IMR-90 (cell line): ENCODE measurements at regions not wholly inside any gene's neighbourhood (a gene's known extent, or its start where the extent isn't known, plus 50 kb on each side); places are given as distances from the start of the nearest gene placed in this dataset.

Source experiments
- ATAC-seq: fragments of 200-7000 bp; cut with Tn5 transposase; 2 replicates; pipeline ENCODE4 v1.9.1; 2020; ENCODE audit warnings: low read depth, mild to moderate bottlenecking, moderate library complexity
- BruUV-seq: library from RNA; stranded (reverse); fragments of 400-500 nt; replicated peaks from 2 replicates; lab custom pipeline; 2021; lab: Mats Ljungman, UMichigan
- CTCF ChIA-PET: fragments of 300-600 bp; formaldehyde crosslinking; extraction: SDS; loops from one replicate; lab custom pipeline; 2021; ENCODE audit warnings: antibody characterized with exemption; lab: Yijun Ruan, JAX
- POLR2A ChIA-PET: fragments of 300-600 bp; sonication (Branson Sonifier 250); formaldehyde crosslinking; loops from one replicate; lab custom pipeline; 2022; ENCODE audit warnings: antibody characterized with exemption; ENCODE audit not compliant: unreplicated experiment; lab: Charles Lee
- DNase-seq: peaks from one replicate; pipeline ENCODE4 v3.0.0; 2013
- H2AFZ ChIP-seq: replicated peaks from 2 replicates; pipeline ENCODE3; 2013; ENCODE audit warnings: low read length, mild to moderate bottlenecking; ENCODE audit not compliant: poor library complexity
- H2AK5ac ChIP-seq: 2 replicates; pipeline ENCODE4 v1.6.1; 2013; ENCODE audit warnings: low read depth, low read length, inconsistent platforms
- H2AK9ac ChIP-seq: replicated peaks from 2 replicates; pipeline ENCODE3; 2013; ENCODE audit warnings: mild to moderate bottlenecking, low read depth, low read length, moderate library complexity; ENCODE audit not compliant: poor library complexity
- H2BK120ac ChIP-seq: 2 replicates; pipeline ENCODE4 v1.6.1; 2013; ENCODE audit warnings: low read depth, low read length, inconsistent platforms
- H2BK15ac ChIP-seq: 3 replicates; pipeline ENCODE4 v1.6.1; 2013; ENCODE audit warnings: low read depth, low read length, inconsistent platforms
- H2BK20ac ChIP-seq: 2 replicates; pipeline ENCODE4 v1.6.1; 2013; ENCODE audit warnings: low read depth, mild to moderate bottlenecking, inconsistent platforms, low read length, moderate library complexity
- H2BK5ac ChIP-seq: 2 replicates; pipeline ENCODE4 v1.6.1; 2013; ENCODE audit warnings: mild to moderate bottlenecking, low read depth, low read length, inconsistent platforms; ENCODE audit not compliant: poor library complexity, severe bottlenecking
- H3K14ac ChIP-seq: replicated peaks from 2 replicates; pipeline ENCODE4 v1.6.1; 2013; ENCODE audit warnings: low read depth, low read length, inconsistent platforms
- H3K18ac ChIP-seq: 2 replicates; pipeline ENCODE4 v1.6.1; 2013; ENCODE audit warnings: low read depth, low read length, control low read depth
- H3K23ac ChIP-seq: 2 replicates; pipeline ENCODE4 v1.6.1; 2013; ENCODE audit warnings: low read depth, low read length, inconsistent platforms
- H3K27ac ChIP-seq: 2 replicates; pipeline ENCODE4 v1.5.1; 2013; ENCODE audit warnings: mild to moderate bottlenecking, control low read depth, low read length; ENCODE audit not compliant: insufficient read depth
- H3K27me3 ChIP-seq: 2 replicates; pipeline ENCODE4 v1.6.1; 2013; ENCODE audit warnings: low read length; ENCODE audit not compliant: control insufficient read depth, insufficient read depth
- H3K36me3 ChIP-seq: 2 replicates; pipeline ENCODE4 v1.6.1; 2013; ENCODE audit warnings: low read length, mixed read lengths; ENCODE audit not compliant: control insufficient read depth, insufficient read depth
- H3K4ac ChIP-seq: 2 replicates; pipeline ENCODE4 v1.6.1; 2013; ENCODE audit warnings: low read depth, low read length, inconsistent platforms
- H3K4me1 ChIP-seq: 2 replicates; pipeline ENCODE4 v1.6.1; 2013; ENCODE audit warnings: low read length, mixed read lengths; ENCODE audit not compliant: control insufficient read depth, insufficient read depth
- H3K4me2 ChIP-seq: 2 replicates; pipeline ENCODE4 v1.6.1; 2013; ENCODE audit warnings: low read depth, mild to moderate bottlenecking, control low read depth, low read length, moderate library complexity
- H3K4me3 ChIP-seq: 2 replicates; pipeline ENCODE4 v1.5.1; 2013; ENCODE audit warnings: low read depth, mild to moderate bottlenecking, control low read depth, low read length, moderate library complexity; ENCODE audit not compliant: insufficient read depth
- H3K56ac ChIP-seq: 2 replicates; pipeline ENCODE4 v1.6.1; 2013; ENCODE audit warnings: low read length, inconsistent platforms; ENCODE audit not compliant: insufficient read depth; ENCODE audit errors: extremely low read depth
- H3K79me1 ChIP-seq, 2 experiments: 2 replicates each; pipeline ENCODE4 v1.6.1; 2013; ENCODE audit warnings: low read length in 2 of 2, inconsistent platforms in 1 of 2, low read depth in 1 of 2
- H3K9ac ChIP-seq: 2 replicates; pipeline ENCODE4 v1.6.1; 2013; ENCODE audit warnings: low read depth, low read length, control low read depth
- H3K9me1 ChIP-seq: 2 replicates; pipeline ENCODE4 v1.6.1; 2013; ENCODE audit warnings: low read length, inconsistent platforms; ENCODE audit not compliant: insufficient read depth
- H3K9me3 ChIP-seq: 2 replicates; pipeline ENCODE4 v1.6.1; 2013; ENCODE audit warnings: low read length; ENCODE audit not compliant: control insufficient read depth, insufficient read depth
- H4K20me1 ChIP-seq: 2 replicates; pipeline ENCODE4 v1.6.1; 2013; ENCODE audit warnings: low read length, inconsistent platforms; ENCODE audit not compliant: insufficient read depth
- H4K5ac ChIP-seq: 2 replicates; pipeline ENCODE4 v1.6.1; 2013; ENCODE audit warnings: mild to moderate bottlenecking, low read depth, low read length, control low read depth
- H4K8ac ChIP-seq, 2 experiments: 2 replicates each; pipeline ENCODE4 v1.6.1; 2013; ENCODE audit warnings: low read depth in 2 of 2, low read length in 2 of 2, control low read depth in 1 of 2, inconsistent platforms in 1 of 2
- H4K91ac ChIP-seq: 2 replicates; pipeline ENCODE4 v1.6.1; 2013; ENCODE audit warnings: low read depth, low read length, inconsistent platforms; ENCODE audit not compliant: insufficient read depth
- CEBPB ChIP-seq: IDR thresholded peaks from 2 replicates; pipeline ENCODE4 v1.6.1; 2012; ENCODE audit warnings: low read depth, low read length, improper control_type of control experiment
- CHD1 ChIP-seq: IDR thresholded peaks from 2 replicates; pipeline ENCODE4 v1.6.1; 2012; ENCODE audit warnings: low read depth, low read length, improper control_type of control experiment
- RAD21 ChIP-seq: IDR thresholded peaks from 2 replicates; pipeline ENCODE4 v1.6.1; 2012; ENCODE audit warnings: low read length, improper control_type of control experiment
- RCOR1 ChIP-seq: IDR thresholded peaks from 2 replicates; pipeline ENCODE4 v1.6.1; 2012; ENCODE audit warnings: mild to moderate bottlenecking, low read length, improper control_type of control experiment; ENCODE audit not compliant: insufficient replicate concordance
- WGBS, 2 experiments: methylation state at CpG; one replicate each; pipeline versions ENCODE4 v1.1.5 to v1.1.7; 2013; ENCODE audit warnings: missing lambda C conversion rate in 2 of 2; ENCODE audit not compliant: insufficient read length in 1 of 2; ENCODE audit errors: extremely low coverage in 2 of 2; 5-methylcytosine and 5-hydroxymethylcytosine counted together
- dilution Hi-C: fragments of 300-500 bp; cut with HindIII; formaldehyde crosslinking; loops from one replicate; pipeline ENCODE4 v1.14.3; 2018; ENCODE audit warnings: low sequenced_read_pairs; ENCODE audit not compliant: unreplicated experiment
- in situ Hi-C: fragments of 300-500 bp; cut with MboI; formaldehyde crosslinking; loops from 3 replicates; pipeline ENCODE4 v1.14.3; 2019; ENCODE audit warnings: low sequenced_read_pairs, inconsistent platforms, mixed read lengths
- intact Hi-C: fragments of 100-400 bp; cut with micrococcal nuclease; formaldehyde crosslinking; loops from 2 replicates; pipeline ENCODE4 v1.10.0; 2022

DNA sequence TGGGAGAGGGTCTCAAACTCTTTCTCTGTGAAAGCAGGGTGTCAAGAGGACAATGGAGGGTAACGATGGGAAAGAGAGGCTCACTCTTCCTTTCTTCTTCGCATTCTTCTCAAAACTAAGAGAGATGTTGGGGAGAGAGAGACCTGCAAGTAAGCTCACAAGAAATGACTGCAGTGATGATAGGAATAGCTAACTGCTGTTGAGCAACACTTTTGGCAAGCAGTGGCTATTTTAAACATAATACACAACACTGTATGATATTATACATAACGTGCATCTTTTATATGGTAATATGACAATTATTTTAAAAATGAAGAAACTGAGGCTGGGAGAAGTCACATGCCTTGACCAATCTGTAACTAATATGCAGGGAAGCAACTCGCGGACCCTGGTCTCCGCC is 247.5 kb downstream of the CMPK2 start:
- no peak overlapping the region for H2BK5ac ChIP-seq
- no peak overlapping the region for H4K8ac ChIP-seq
- BruUV-seq, result no TSS peak
- peaks cover 1% of the 10 kb centered on the region; the same call in 1 of the 2 replicates for H3K9me3 ChIP-seq
- no peak overlapping the region for H2BK20ac ChIP-seq
- peak; percentile 46 for ATAC-seq
- no peaks in the 10 kb centered on the region for H4K20me1 ChIP-seq
- no peaks in the 10 kb centered on the region for H3K9me1 ChIP-seq
- H3K27me3 ChIP-seq, result no peaks in the 10 kb centered on the region
- no peak overlapping the region for H3K4ac ChIP-seq
- H2BK120ac ChIP-seq, result no peak overlapping the region
- TF ChIP-seq CEBPB, result 0 out of 2 replicates have a peak, but pooled peaks have one; percentile 11
- no peak for TF ChIP-seq RAD21
- TF ChIP-seq CHD1, result no peak
- TF ChIP-seq RCOR1, result no peak
- no peak overlapping the region; the same call in 2 of the 3 replicates for H2BK15ac ChIP-seq
- no peak overlapping the region for H3K4me2 ChIP-seq
- dilution Hi-C loops, result no loop called here
- no peaks in the 10 kb centered on the region for H3K79me1 ChIP-seq
- in situ Hi-C loops, result no loop called here
- no peak overlapping the region for H3K23ac ChIP-seq
- no peaks in the 10 kb centered on the region for H3K36me3 ChIP-seq
- WGBS, 2 experiments, result no CpG with 5 or more reads among the region's 6 CpGs
- DNase-seq, result peak; percentile 2
- CTCF ChIA-PET, result interaction anchor here (0.7 kb wide), 1 partner anchor 265 kb away, joined by 3 read pairs; no protein-coding TSS in a partner anchor
- no peak overlapping the region for H3K18ac ChIP-seq
- H3K56ac ChIP-seq, result no peak overlapping the region
- intact Hi-C loops, result no loop called here
- 0 out of 2 replicates have a peak overlapping the region, but pooled peaks have one; percentile 3 for H2AK5ac ChIP-seq
- H3K4me1 ChIP-seq, result no peaks in the 10 kb centered on the region
- no peak overlapping the region for H3K4me3 ChIP-seq
- POLR2A ChIA-PET, result no interaction called here
- no peak overlapping the region for H3K27ac ChIP-seq
- no peak overlapping the region for H4K91ac ChIP-seq
- no peak overlapping the region for H2AK9ac ChIP-seq
- no peak overlapping the region for H3K14ac ChIP-seq
- H3K9ac ChIP-seq, result no peak overlapping the region
- peak overlapping the region; percentile 10 for H2AFZ ChIP-seq
- H4K5ac ChIP-seq, result no peak overlapping the region
